Activated CD8-positive, alpha-beta memory T cell treated with anti-CD3 and anti-CD28 coated beads for 24 hours (primary cell): ENCODE measurements at regions not wholly inside any gene's neighbourhood (a gene's known extent, or its start where the extent isn't known, plus 50 kb on each side); places are given as distances from the start of the nearest gene placed in this dataset.
A peak's percentile ranks its signal among the peaks of the same experiment; 100 is the strongest.

Experiments
- DNase-seq: peaks from one replicate; pipeline ENCODE4 v3.0.0-alpha.2; 2020

DNA sequence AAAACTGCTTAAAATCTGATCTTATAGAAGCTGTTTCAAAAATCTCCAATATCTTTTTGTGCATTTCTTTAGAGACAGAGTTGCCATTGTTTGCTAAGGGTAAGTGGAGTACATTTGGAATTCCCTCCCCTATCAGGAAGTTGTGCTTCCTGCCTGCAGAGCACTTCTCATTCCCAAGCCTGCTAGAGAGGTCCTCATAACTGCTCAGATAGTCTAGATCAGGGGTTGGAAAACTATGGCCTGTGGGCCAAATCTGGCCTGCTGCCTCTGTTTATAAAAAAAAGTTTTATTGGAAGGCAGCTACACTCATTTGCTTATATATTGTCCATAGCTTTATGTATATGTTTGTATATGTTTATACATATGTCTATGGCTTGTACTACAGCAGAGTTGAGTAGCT is 333.7 kb upstream of the PROK2 start:
- no peak for DNase-seq

- no peak for DNase-seq
Observed at GRCh38 chr3:72116226-72116625, 331.3 kb upstream of the PROK2 start.

- DNase-seq, result no peak
Observed at GRCh38 chr3:72115307-72115706, 330.4 kb upstream of the PROK2 start.

GRCh38 chr3:72114773-72115172 is 329.8 kb upstream of the PROK2 start:
- DNase-seq, result no peak

DNA sequence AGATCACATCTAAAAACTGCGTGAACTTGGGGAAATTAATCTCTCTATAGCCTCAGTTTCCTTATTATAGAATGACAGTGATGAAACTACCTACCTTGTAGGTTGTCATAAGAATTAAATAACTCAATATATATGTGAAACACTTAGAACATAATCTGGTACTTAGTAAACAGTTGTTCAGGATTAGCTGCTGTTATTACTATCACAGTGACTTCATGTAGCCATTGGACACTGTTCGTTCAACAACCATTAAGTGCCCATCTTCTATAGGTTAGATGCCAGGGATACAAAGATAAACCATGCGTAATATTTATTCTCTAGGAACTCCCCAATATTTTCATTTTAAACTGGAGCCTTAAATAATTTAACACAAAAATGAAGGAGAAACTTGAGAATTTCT is 329.0 kb upstream of the PROK2 start:
- no peak for DNase-seq

- no peak for DNase-seq
Observed at GRCh38 chr3:72113564-72113963, 328.6 kb upstream of the PROK2 start.

DNA sequence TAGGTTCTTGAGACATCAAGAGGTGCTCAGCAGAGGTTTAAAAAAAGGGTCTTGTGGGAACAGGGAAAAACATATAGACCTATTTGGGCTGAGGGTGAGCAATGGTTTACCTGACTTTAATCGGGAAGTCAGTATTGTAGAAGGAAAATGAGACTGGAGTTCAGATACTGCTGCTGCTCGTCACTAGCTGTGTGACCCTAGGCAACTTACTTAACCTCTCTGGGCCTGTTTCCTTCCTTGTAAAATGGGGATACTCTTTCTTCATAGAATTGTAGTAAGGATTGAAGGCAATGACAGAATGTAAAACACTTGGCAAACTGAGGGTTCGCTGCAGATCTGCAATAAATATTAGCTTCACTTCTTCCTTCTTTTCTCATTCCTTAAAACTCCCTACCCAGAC is 327.5 kb upstream of the PROK2 start:
- no peak for DNase-seq

DNA sequence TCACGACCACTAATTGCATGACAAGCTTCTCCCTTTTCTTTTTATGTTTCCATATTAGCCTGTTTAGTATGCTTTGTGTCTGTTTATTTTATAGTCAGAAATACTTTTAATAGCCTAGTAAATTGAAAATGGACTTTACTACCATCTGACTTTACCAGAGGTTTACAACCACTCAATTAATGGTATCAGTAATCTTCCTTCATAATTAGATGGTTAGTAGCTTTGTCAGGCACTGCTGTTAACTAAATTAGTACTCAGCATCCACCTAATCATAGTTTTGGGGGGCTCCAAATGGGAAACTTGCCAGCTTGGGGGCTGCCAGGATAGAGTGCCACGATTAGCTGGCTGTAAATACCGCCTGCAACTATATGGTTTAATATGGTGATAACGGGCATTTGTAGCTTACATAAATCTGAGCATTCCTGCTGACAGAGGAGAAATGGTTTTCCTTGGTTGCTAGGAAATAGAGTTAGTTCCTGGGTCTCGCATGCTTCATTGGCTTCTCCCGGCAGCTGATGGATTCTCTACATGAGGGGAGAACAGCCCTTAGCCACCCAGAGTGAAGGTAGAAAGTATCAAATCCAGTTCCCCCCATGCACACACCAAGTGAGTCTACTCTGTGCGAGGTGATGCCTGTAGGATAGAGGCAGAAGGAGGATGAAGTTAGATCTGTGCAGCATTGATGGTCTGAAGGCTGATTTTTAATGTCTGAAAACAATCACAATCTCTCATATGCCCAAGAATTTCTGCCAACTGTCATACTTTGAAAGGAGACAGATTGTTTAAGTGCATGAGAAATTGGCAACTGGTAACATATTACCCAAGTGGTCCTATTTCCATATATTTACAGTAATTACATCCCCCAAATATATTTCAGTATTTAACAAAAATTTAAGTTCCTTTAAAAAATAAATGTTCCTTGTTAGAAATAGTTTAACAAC is 326.6 kb upstream of the PROK2 start:
- no peak for DNase-seq

GRCh38 chr3:72109327-72110259 is 324.6 kb upstream of the PROK2 start:
- DNase-seq, result no peak

GRCh38 chr3:72105306-72105705 is 320.4 kb upstream of the PROK2 start:
- DNase-seq, result no peak

- no peak for DNase-seq
Observed at GRCh38 chr3:72102112-72102616, 317.2 kb upstream of the PROK2 start.

GRCh38 chr3:72101494-72101893 is 316.5 kb upstream of the PROK2 start:
- DNase-seq, result no peak

- DNase-seq, result peak; percentile 91
Observed at GRCh38 chr3:72100601-72101187, 315.7 kb upstream of the PROK2 start.

DNA sequence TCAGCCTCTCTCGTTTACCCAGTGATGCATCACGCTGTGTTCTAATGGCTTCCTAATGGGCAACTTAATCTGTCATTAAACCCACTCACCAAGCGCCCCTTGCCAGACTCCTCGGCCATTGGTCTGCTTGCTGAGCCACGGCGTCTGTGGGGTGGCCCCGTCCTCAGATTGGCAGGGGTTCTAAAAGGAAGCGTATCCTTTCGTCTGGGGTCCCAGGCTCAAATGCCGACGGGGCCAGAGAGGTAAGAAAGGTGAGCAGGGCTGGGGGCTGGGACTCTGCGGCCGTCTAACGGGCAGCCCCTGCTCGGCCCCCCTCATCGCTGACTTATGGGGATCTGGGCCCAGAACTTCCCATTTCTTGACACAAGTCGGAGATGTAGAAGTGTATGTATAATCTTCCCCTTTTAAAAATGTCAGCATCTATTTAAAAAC is 315.1 kb upstream of the PROK2 start:
- no peak for DNase-seq

GRCh38 chr3:72099326-72100079 is 314.6 kb upstream of the PROK2 start:
- DNase-seq, result no peak

DNA sequence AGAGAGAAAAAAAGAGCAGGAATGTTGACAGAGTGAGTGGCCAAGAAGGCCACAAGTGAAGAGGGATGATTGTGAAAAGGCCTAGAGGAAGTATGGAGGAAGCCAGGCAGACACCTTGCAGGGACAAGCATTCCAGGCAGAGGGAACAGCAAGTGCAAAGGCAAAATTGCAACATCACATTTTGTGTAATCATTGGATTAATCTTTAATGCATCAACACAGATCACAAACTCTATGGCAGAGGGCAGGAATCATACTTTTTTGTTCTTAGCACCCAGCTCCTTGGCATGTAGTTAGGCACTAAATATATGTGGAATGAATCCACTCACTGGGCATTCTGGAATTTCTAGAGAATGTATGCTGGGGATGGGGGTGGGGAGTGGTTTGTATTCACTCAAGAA is 312.1 kb upstream of the PROK2 start:
- no peak for DNase-seq

DNA sequence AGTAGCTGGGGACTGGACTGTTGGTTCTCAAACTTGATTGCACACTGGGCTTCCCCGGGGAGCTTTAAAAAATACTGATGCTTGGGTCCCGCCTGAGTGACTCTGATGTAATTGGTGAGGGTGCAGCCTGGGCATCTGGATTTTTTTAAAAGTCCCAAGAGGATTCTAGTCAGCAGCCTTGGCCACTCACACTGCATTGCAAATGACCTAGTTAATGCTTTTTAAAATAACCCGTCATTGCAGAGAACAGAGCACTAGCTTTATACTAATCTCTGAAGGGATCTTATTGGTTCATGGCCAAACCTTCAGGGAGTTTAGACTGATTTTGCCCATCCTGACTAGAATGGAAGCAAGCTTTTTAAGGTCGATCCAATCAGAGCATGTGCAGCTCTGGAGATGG is 310.6 kb upstream of the PROK2 start:
- DNase-seq, result no peak

DNA sequence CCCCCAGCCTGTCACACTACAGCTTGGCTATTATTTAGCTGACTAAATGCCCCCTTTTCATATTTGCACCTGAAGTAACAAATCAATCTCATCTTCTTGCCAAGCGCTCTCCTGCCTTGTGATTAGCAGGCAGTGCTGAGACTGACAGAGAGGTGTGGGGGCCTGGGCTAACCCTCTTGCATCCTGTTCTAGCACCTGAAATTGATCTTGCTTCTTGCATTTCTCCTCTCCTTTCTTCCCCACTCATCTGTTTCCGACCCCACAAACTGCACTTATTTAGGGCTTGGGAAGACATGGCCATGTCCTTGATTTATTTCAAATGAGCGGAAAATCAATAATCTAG is 309.0 kb upstream of the PROK2 start:
- DNase-seq, result no peak

GRCh38 chr3:72093270-72093991 is 308.5 kb upstream of the PROK2 start:
- no peak for DNase-seq

- DNase-seq, result no peak
Observed at GRCh38 chr3:72092778-72093177, 307.8 kb upstream of the PROK2 start.

DNA sequence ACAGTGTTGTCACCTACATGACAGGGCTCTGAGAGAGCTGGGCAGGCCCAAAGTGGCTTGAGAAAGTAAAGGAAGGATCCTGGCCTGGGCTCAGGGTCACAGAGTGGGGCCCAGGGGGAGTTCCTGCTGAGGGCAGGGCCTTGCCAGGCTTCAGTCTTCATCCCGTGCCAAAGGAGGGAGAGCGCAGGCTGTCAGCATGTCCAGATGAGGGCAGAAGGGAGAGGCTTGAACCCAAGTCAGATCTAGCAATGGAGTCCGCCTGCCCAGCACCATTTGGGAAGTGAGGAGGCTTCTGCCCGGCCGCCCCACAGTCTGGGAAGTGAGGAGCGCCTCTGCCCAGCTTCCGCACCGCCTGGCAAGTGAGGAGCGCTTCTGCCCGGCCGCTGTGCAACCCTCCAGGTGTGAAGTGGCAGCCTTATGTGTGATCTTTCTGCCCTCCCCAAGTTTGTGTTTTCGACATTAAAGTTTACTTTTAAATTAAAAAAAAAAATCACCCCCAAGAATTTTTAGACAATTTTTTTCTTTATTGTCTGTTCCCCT is 303.6 kb upstream of the PROK2 start:
- no peak for DNase-seq

DNA sequence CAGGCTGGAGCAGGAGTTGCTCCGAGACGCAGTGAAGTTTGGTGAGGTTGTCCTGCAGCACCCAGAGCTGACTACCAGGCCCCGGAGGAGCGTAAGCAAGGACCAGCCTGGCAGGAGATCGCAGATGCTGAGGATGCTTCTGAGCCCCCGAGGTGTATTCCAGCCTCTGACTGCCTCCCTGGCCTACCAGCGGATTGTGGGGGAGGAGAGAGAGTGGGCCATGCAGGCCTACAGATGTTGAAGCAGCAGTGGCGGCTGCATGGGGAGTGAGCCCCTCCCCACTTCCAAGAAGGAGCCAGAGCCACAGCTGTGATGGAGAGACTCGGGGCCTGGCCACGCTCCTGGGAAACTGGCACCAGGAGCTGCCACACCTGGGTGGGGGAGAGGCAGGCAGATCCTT is 302.5 kb upstream of the PROK2 start:
- no peak for DNase-seq
